HCT116 (cell line): ENCODE measurements at regions not wholly inside any gene's neighbourhood (a gene's known extent, or its start where the extent isn't known, plus 50 kb on each side); places are given as distances from the start of the nearest gene placed in this dataset.

ENCODE experiments used
- ATAC-seq: fragments of 200-7000 bp; cut with Tn5 transposase; 2 replicates; pipeline ENCODE4 v1.9.1; 2020; ENCODE audit warnings: mild to moderate bottlenecking, moderate library complexity
- BruUV-seq: library from RNA; stranded (reverse); fragments of 400-500 nt; replicated peaks from 2 replicates; lab custom pipeline; 2021; lab: Mats Ljungman, UMichigan
- CTCF ChIA-PET: fragments of 300-600 bp; sonication (Branson Sonifier 250); formaldehyde crosslinking; loops from one replicate; lab custom pipeline; 2021; ENCODE audit warnings: antibody characterized with exemption; lab: Charles Lee
- POLR2A ChIA-PET: fragments of 300-600, 350-600 bp; sonication (Branson Sonifier 250); formaldehyde crosslinking; loops from one replicate; lab custom pipeline; 2021; ENCODE audit warnings: antibody characterized with exemption; lab: Charles Lee
- RAD21 ChIA-PET, 2 experiments: fragments of 300-600 bp; sonication (Branson Sonifier 250); formaldehyde crosslinking; loops; one replicate each; lab custom pipeline; 2023; ENCODE audit warnings: low total read pairs in 2 of 2; ENCODE audit not compliant: uncharacterized antibody in 2 of 2, unreplicated experiment in 2 of 2, low non-redundant PET in 1 of 2; lab: Charles Lee
- DNase-seq: peaks from one replicate; pipeline ENCODE4 v3.0.0-alpha.2; 2010; ENCODE audit warnings: low read depth, low spot score
- H2AFZ ChIP-seq: fragments of 200-600 bp; shearing (Covaris generic), sonication (generic); 2 replicates; pipeline ENCODE4 v1.6.1; 2017; ENCODE audit warnings: low read depth, mixed run types, mixed read lengths, antibody characterized with exemption, low read length; ENCODE audit not compliant: poor library complexity, severe bottlenecking
- H3K27ac ChIP-seq: 2 replicates; pipeline ENCODE4 v1.5.1; 2012; ENCODE audit warnings: low read depth, low read length
- H3K27me3 ChIP-seq: fragments of 200-600 bp; sonication (generic); 2 replicates; pipeline ENCODE4 v1.6.1; 2016; ENCODE audit warnings: mixed run types, low read length, mixed read lengths; ENCODE audit not compliant: insufficient read depth
- H3K36me3 ChIP-seq, 2 experiments: fragments of 200-500 bp in 1 of 2; fragments of 200-600 bp in 1 of 2; sonication (Bioruptor generic) in 1 of 2; sonication (generic) in 1 of 2; 2 replicates each; pipeline versions ENCODE4 v1.5.1 to v1.6.1; 2014 to 2016; ENCODE audit warnings: low read length in 2 of 2, inconsistent platforms in 1 of 2, mixed read lengths in 1 of 2, mixed run types in 1 of 2; ENCODE audit not compliant: insufficient read depth in 2 of 2, control insufficient read depth in 1 of 2
- H3K4me1 ChIP-seq, 2 experiments: fragments of 200-600 bp in 1 of 2; sonication (generic) in 1 of 2; 2 replicates each; pipeline versions ENCODE4 v1.5.1 to v1.6.1; 2012 to 2017; ENCODE audit warnings: low read length in 2 of 2, inconsistent platforms in 1 of 2, mild to moderate bottlenecking in 1 of 2, mixed read lengths in 1 of 2, mixed run types in 1 of 2, moderate library complexity in 1 of 2; ENCODE audit not compliant: insufficient read depth in 2 of 2, control insufficient read depth in 1 of 2
- H3K4me2 ChIP-seq: fragments of 200-600 bp; sonication (generic); 2 replicates; pipeline ENCODE4 v1.6.1; 2017; ENCODE audit warnings: mixed run types, low read length, mixed read lengths
- H3K4me3 ChIP-seq, 2 experiments: fragments of 200-600 bp in 1 of 2; sonication (generic) in 1 of 2; replicated peaks in 1 of 2; 2 replicates each; pipeline ENCODE4 v1.5.1; 2011 to 2016; ENCODE audit warnings: low read length in 2 of 2, control low read depth in 1 of 2, low read depth in 1 of 2, mild to moderate bottlenecking in 1 of 2, mixed read lengths in 1 of 2, mixed run types in 1 of 2
- H3K79me2 ChIP-seq: fragments of 200-600 bp; sonication (generic); 2 replicates; pipeline ENCODE4 v1.6.1; 2017; ENCODE audit warnings: mild to moderate bottlenecking, mixed run types, low read length, moderate library complexity, mixed read lengths; ENCODE audit not compliant: insufficient read depth
- H3K9ac ChIP-seq: fragments of 200-600 bp; sonication (generic); 2 replicates; pipeline ENCODE4 v1.6.1; 2016; ENCODE audit warnings: low read length, mixed read lengths
- H3K9me2 ChIP-seq: fragments of 200-600 bp; sonication (generic), shearing (Covaris generic); 2 replicates; pipeline ENCODE4 v1.6.1; 2017; ENCODE audit warnings: mixed run types, mild to moderate bottlenecking, moderate library complexity; ENCODE audit not compliant: insufficient read depth
- H3K9me3 ChIP-seq, 2 experiments: fragments of 200-500 bp in 1 of 2; fragments of 200-600 bp in 1 of 2; sonication (Bioruptor generic) in 1 of 2; sonication (generic) in 1 of 2; 2 replicates each; pipeline ENCODE4 v1.6.1; 2014 to 2017; ENCODE audit warnings: low read length in 2 of 2, mixed read lengths in 2 of 2, inconsistent platforms in 1 of 2, low read depth in 1 of 2, mild to moderate bottlenecking in 1 of 2, mixed run types in 1 of 2, moderate library complexity in 1 of 2; ENCODE audit not compliant: control insufficient read depth in 1 of 2, insufficient read depth in 1 of 2
- H4K20me1 ChIP-seq: fragments of 200-600 bp; sonication (generic), shearing (Covaris generic); 2 replicates; pipeline ENCODE4 v1.6.1; 2017; ENCODE audit warnings: mixed run types, mild to moderate bottlenecking, moderate library complexity; ENCODE audit not compliant: insufficient read depth
- ATF3 ChIP-seq: IDR thresholded peaks from 2 replicates; pipeline ENCODE4 v1.6.1; 2012
- CBX3 ChIP-seq: IDR thresholded peaks from 2 replicates; pipeline ENCODE4 v1.6.1; 2012; ENCODE audit warnings: low read depth
- CTCF ChIP-seq, 3 experiments: fragments of 200-600 bp in 1 of 3; sonication (generic) in 1 of 3; IDR thresholded peaks in 2 of 3; conservative IDR thresholded peaks in 1 of 3; 2 replicates each; pipeline ENCODE4 v1.5.1; 2012 to 2017; ENCODE audit warnings: low read depth in 2 of 3, low read length in 2 of 3, antibody characterized with exemption in 1 of 3, borderline replicate concordance in 1 of 3, control low read depth in 1 of 3, mild to moderate bottlenecking in 1 of 3, mixed read lengths in 1 of 3, mixed run types in 1 of 3, moderate library complexity in 1 of 3; ENCODE audit not compliant: insufficient read depth in 1 of 3
- ELF1 ChIP-seq: IDR thresholded peaks from 2 replicates; pipeline ENCODE4 v1.6.1; 2012; ENCODE audit warnings: low read depth, borderline replicate concordance
- FOSL1 ChIP-seq: IDR thresholded peaks from 2 replicates; pipeline ENCODE4 v1.6.1; 2012; ENCODE audit warnings: low read depth
- JUND ChIP-seq: IDR thresholded peaks from 2 replicates; pipeline ENCODE4 v1.6.1; 2012
- POLR2A ChIP-seq: IDR thresholded peaks from 2 replicates; pipeline ENCODE4 v1.7.0; 2011; ENCODE audit warnings: borderline replicate concordance; ENCODE audit not compliant: insufficient read depth, insufficient read length; ENCODE audit errors: extremely low read depth
- POLR2AphosphoS5 ChIP-seq: IDR thresholded peaks from 2 replicates; pipeline ENCODE4 v1.6.1; 2011; ENCODE audit warnings: mild to moderate bottlenecking, low read depth, low read length, moderate library complexity
- RAD21 ChIP-seq: IDR thresholded peaks from 2 replicates; pipeline ENCODE4 v1.6.1; 2012; ENCODE audit warnings: low read depth, mild to moderate bottlenecking
- REST ChIP-seq: IDR thresholded peaks from 2 replicates; pipeline ENCODE4 v1.6.1; 2012; ENCODE audit warnings: low read depth
- SIN3A ChIP-seq: IDR thresholded peaks from 2 replicates; pipeline ENCODE4 v1.6.1; 2012; ENCODE audit warnings: low read depth
- SRF ChIP-seq: IDR thresholded peaks from 2 replicates; pipeline ENCODE4 v1.6.1; 2012; ENCODE audit warnings: low read depth
- TCF7L2 ChIP-seq: IDR thresholded peaks from 2 replicates; pipeline ENCODE4 v1.7.0; 2011; ENCODE audit warnings: borderline replicate concordance, inconsistent platforms; ENCODE audit not compliant: insufficient read depth, insufficient read length; ENCODE audit errors: extremely low read depth
- YY1 ChIP-seq: IDR thresholded peaks from 2 replicates; pipeline ENCODE4 v1.6.1; 2011; ENCODE audit warnings: low read length, low read depth, moderate library complexity, mild to moderate bottlenecking; ENCODE audit not compliant: insufficient replicate concordance; ENCODE audit errors: extremely low read depth
- ZNF274 ChIP-seq: fragments of 200-500 bp; sonication (Bioruptor generic); IDR thresholded peaks from 2 replicates; pipeline ENCODE4 v1.6.1; 2014; ENCODE audit warnings: mild to moderate bottlenecking, low read depth, low read length, inconsistent platforms
- intact Hi-C: fragments of 100-400 bp; cut with micrococcal nuclease; formaldehyde crosslinking; loops from 2 replicates; pipeline ENCODE4 v1.10.0; 2022
- TF ChIP-seq, protein P1 (sequence below): IDR thresholded peaks from 2 replicates; pipeline ENCODE4 v1.6.1; 2012
- TF ChIP-seq, protein P2 (sequence below): IDR thresholded peaks from 2 replicates; pipeline ENCODE4 v1.6.1; 2011; ENCODE audit warnings: mild to moderate bottlenecking, low read length, moderate library complexity; ENCODE audit not compliant: insufficient replicate concordance; ENCODE audit errors: extremely low read depth

GRCh38 chr18:78774741-78775141 lies 204.9 kb upstream of the SALL3 start:
- no peaks in the 10 kb centered on the region for H3K9me2 ChIP-seq
- H3K27ac ChIP-seq, result no peak overlapping the region
- no peaks in the 10 kb centered on the region for H4K20me1 ChIP-seq
- no peaks in the 10 kb centered on the region for H3K4me1 ChIP-seq
- intact Hi-C loops, result no loop called here
- no peak for DNase-seq
- H3K79me2 ChIP-seq, result no peaks in the 10 kb centered on the region
- TF ChIP-seq SIN3A, result no peak
- TF ChIP-seq ELF1, result no peak
- no peak for TF ChIP-seq POLR2A
- no peak for TF ChIP-seq CTCF (IDR thresholded peaks at IDR 0.05 in 2 of 3, conservative IDR thresholded peaks at IDR 0.05 in 1 of 3; ENCODE audit: borderline replicate concordance in 1 of 3, insufficient read depth in 1 of 3, low read depth in 2 of 3, low read length in 2 of 3)
- TF ChIP-seq ATF3, result no peak
- TF ChIP-seq ZNF274, result no peak
- no peak for TF ChIP-seq POLR2AphosphoS5
- TF ChIP-seq YY1, result no peak
- no peak for TF ChIP-seq RAD21
- no peak for TF ChIP-seq SRF
- TF ChIP-seq FOSL1, result no peak
- TF ChIP-seq, protein P1, sequence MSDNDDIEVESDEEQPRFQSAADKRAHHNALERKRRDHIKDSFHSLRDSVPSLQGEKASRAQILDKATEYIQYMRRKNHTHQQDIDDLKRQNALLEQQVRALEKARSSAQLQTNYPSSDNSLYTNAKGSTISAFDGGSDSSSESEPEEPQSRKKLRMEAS, result no peak
- TF ChIP-seq TCF7L2, result no peak
- TF ChIP-seq, protein P2, sequence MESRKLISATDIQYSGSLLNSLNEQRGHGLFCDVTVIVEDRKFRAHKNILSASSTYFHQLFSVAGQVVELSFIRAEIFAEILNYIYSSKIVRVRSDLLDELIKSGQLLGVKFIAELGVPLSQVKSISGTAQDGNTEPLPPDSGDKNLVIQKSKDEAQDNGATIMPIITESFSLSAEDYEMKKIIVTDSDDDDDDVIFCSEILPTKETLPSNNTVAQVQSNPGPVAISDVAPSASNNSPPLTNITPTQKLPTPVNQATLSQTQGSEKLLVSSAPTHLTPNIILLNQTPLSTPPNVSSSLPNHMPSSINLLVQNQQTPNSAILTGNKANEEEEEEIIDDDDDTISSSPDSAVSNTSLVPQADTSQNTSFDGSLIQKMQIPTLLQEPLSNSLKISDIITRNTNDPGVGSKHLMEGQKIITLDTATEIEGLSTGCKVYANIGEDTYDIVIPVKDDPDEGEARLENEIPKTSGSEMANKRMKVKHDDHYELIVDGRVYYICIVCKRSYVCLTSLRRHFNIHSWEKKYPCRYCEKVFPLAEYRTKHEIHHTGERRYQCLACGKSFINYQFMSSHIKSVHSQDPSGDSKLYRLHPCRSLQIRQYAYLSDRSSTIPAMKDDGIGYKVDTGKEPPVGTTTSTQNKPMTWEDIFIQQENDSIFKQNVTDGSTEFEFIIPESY, result no peak
- TF ChIP-seq REST, result no peak
- no peak for TF ChIP-seq CBX3
- TF ChIP-seq JUND, result no peak
- TF ChIP-seq, all 23 proteins: peak for 0
- no TSS peak for BruUV-seq
- no peaks in the 10 kb centered on the region for H3K36me3 ChIP-seq
- no peak overlapping the region for H2AFZ ChIP-seq
- no peak overlapping the region for H3K4me3 ChIP-seq
- no peak for ATAC-seq
- ChIA-PET RAD21 (no interaction called here), POLR2A (no interaction called here), CTCF (no interaction called here)
- H3K9ac ChIP-seq, result no peak overlapping the region
- H3K9me3 ChIP-seq, result no peaks in the 10 kb centered on the region
- no peak overlapping the region for H3K4me2 ChIP-seq
- no peaks in the 10 kb centered on the region for H3K27me3 ChIP-seq
